Stimulated activated naive B cell treated with anti-CD40 and anti-IgM and Interleukin-4, amounts not matched to agents 10 μg/mL and 1 μg/mL and 100 μg/mL, for 72 hours (primary cell): ENCODE measurements at regions not wholly inside any gene's neighbourhood (a gene's known extent, or its start where the extent isn't known, plus 50 kb on each side); places are given as distances from the start of the nearest gene placed in this dataset.

ENCODE experiments used
- ATAC-seq, 2 donors: fragments of 150-1000 bp; cut with Tn5 transposase; replicated peaks; 2 replicates each; pipeline ENCODE4 v1.10.0; 2021; ENCODE audit warnings: moderate library complexity in 1 of 2
- DNase-seq: peaks from one replicate; pipeline ENCODE4 v3.0.0; 2021
- H3K27ac Mint-ChIP-seq: one replicate; pipeline ENCODE4 v1.8.0; 2022; ENCODE audit warnings: mild to moderate bottlenecking, mixed read lengths
- H3K27me3 Mint-ChIP-seq, 2 donors: one replicate each; pipeline ENCODE4 v1.8.0; 2022; ENCODE audit warnings: mixed read lengths in 2 of 2
- H3K36me3 Mint-ChIP-seq, 2 donors: one replicate each; pipeline ENCODE4 v1.8.0; 2022; ENCODE audit warnings: mixed read lengths in 2 of 2, mild to moderate bottlenecking in 1 of 2
- H3K4me1 Mint-ChIP-seq, 2 donors: one replicate each; pipeline ENCODE4 v1.8.0; 2022; ENCODE audit warnings: mixed read lengths in 2 of 2, mild to moderate bottlenecking in 1 of 2
- H3K4me3 Mint-ChIP-seq, 2 donors: one replicate each; pipeline ENCODE4 v1.8.0; 2022; ENCODE audit warnings: mild to moderate bottlenecking in 2 of 2, mixed read lengths in 2 of 2, moderate library complexity in 1 of 2
- H3K9me3 Mint-ChIP-seq, 2 donors: one replicate each; pipeline ENCODE4 v1.8.0; 2022; ENCODE audit warnings: mixed read lengths in 2 of 2, mild to moderate bottlenecking in 1 of 2

DNA sequence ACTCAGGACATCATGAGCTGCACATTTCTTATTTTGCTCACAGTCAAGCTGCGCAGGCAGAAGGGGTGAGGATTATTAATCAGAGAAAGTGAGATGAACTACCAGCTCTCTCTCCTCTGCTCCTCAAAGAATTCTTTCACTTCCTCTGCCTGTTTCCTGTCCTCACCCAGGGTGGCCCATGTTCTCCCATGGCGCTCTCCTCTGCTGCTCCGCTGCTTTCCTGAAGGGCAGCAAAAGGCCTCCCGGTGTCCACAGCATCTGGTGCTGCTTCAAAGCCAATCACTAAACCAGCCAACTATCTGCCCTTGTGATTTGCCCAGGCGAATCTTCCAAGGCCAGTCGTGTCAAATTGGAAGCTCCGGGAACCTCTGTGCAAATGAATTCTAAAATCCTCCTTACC lies 324.2 kb downstream of the TPBG start:
- ATAC-seq, result no peak
- no peak overlapping the region for H3K4me3 Mint-ChIP-seq
- no peaks in the 10 kb centered on the region for H3K36me3 Mint-ChIP-seq

DNA sequence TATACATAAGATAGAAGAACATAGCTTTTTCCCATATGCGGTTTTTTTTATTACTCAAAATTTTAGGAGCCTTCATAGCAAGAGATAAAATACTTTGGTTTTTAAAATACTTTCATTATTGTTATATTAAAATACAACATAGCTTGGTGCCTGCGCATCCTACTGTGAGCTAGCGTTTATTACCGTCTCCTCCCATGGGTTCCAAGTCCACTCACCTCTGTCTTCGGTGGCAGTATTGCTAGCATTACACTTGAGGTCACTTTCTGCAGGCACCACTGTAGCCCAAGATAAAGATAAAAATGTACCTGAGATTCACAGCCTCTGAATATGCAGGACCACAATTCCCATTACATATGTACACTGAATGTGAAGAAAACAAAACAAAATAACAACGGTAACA lies 326.7 kb downstream of the TPBG start:
- DNase-seq (no peak), ATAC-seq (no peak)
- Mint-ChIP-seq H3K4me3 (no peak overlapping the region), H3K36me3 (no peaks in the 10 kb centered on the region), H3K9me3 (peaks cover 0 to 4% of the 10 kb centered on the region in 2 donors), H3K27me3 (no peaks in the 10 kb centered on the region), H3K27ac (no peak overlapping the region), H3K4me1 (no peaks in the 10 kb centered on the region)

More for the DNA sequence above, 324.2 kb downstream of the TPBG start:
- DNase-seq, result no peak
- H3K9me3 Mint-ChIP-seq, result peaks cover 0 to 4% of the 10 kb centered on the region in 2 donors
- H3K27me3 Mint-ChIP-seq, result no peaks in the 10 kb centered on the region
- H3K4me1 Mint-ChIP-seq, result no peaks in the 10 kb centered on the region
- H3K27ac Mint-ChIP-seq, result no peak overlapping the region

DNA sequence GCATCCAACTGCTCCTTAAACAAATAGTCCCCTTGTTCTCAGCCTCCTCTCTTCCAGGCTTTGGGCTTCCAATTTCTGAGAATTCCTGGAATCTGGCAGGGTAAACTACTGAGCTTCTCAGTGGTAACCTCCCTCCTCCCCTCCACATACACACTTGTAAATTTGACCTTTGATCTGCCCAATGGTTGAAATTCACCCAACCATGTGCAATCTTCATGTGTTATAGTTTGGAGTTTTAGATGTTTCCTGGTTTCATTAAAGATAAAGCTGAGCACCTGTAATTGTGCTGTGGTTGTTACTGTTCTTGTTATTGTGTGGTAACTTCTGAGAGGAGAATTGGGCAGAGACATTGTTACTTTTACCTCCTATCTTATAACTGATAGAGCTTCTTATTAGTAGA lies 328.4 kb downstream of the TPBG start:
- no peaks in the 10 kb centered on the region for H3K36me3 Mint-ChIP-seq
- no peak overlapping the region for H3K27ac Mint-ChIP-seq
- H3K9me3 Mint-ChIP-seq, result peaks cover 0 to 1% of the 10 kb centered on the region in 2 donors
- H3K4me3 Mint-ChIP-seq, result no peak overlapping the region
- H3K4me1 Mint-ChIP-seq, result no peaks in the 10 kb centered on the region
- ATAC-seq (no peak), DNase-seq (no peak)
- no peaks in the 10 kb centered on the region for H3K27me3 Mint-ChIP-seq

DNA sequence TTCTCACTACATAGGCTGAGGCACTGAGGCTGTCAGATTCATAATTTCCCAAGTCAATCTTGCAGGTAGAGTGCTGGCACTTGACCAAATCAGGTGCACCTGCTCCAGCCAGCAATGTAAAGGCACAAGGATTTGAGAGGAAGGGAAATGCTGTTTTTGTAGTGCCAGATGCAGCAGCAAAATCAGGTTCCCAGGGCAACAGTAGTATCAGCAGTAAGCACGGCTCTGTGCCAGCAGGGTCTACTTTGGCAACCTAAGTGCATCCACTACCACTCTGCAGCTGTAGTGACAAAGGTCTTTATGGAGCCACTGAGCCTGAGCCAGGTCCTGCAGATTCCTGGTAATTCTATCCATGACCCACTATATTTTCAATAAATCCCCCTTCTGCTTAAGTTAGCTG lies 329.5 kb downstream of the TPBG start:
- no peak overlapping the region for H3K4me3 Mint-ChIP-seq
- H3K36me3 Mint-ChIP-seq, result no peaks in the 10 kb centered on the region
- DNase-seq (no peak), ATAC-seq (no peak)
- no peak overlapping the region for H3K27ac Mint-ChIP-seq
- peaks cover 0 to 1% of the 10 kb centered on the region in 2 donors for H3K9me3 Mint-ChIP-seq
- H3K4me1 Mint-ChIP-seq, result no peaks in the 10 kb centered on the region
- H3K27me3 Mint-ChIP-seq, result no peaks in the 10 kb centered on the region

DNA sequence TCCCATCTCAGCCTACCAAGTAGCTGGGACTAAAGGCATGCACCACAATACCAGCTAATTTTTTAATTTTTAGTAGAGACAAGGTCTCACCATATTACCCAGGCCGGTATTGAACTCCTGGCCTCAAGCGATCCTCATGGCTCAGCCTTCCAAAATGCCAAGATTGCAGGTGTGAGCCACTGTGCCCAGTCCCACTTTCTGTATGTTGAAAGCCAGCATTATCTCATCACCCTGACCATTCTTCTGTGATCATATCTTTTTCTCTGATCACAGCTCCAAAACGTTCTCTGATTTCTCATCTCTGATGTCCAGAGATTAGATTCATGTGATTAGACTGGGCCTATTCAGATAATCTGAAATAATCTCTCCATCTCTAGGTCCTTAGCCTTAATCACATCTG lies 337.7 kb downstream of the TPBG start:
- ATAC-seq (no peak), DNase-seq (no peak)
- H3K4me1 Mint-ChIP-seq, result no peaks in the 10 kb centered on the region
- no peak overlapping the region for H3K27ac Mint-ChIP-seq
- no peak overlapping the region for H3K4me3 Mint-ChIP-seq
- H3K36me3 Mint-ChIP-seq, result no peaks in the 10 kb centered on the region
- no peaks in the 10 kb centered on the region for H3K27me3 Mint-ChIP-seq
- H3K9me3 Mint-ChIP-seq, result peaks cover 4 to 6% of the 10 kb centered on the region in 2 donors

DNA sequence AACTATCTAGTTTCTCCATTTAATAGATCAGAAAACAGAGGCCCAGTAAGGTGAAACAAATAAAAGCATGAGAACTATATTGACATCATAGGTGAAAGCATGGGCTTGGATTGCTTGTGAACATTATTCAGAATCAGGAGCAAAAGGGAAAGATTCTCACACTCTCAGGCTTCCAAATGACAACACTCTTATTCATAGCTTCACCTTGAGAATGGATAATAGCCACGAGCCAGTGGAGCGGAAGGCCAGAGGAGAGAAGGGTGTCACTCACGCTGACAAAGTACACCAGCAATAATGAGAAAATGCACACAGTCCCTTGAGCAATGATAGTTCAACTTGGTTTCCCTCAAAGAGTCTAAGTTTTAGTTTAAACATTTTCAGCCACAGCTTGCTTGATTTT lies 339.0 kb downstream of the TPBG start:
- no peaks in the 10 kb centered on the region for H3K27me3 Mint-ChIP-seq
- no peaks in the 10 kb centered on the region for H3K4me1 Mint-ChIP-seq
- H3K4me3 Mint-ChIP-seq, result no peak overlapping the region
- no peak for DNase-seq
- no peak for ATAC-seq
- H3K36me3 Mint-ChIP-seq, result no peaks in the 10 kb centered on the region
- peaks cover 4 to 8% of the 10 kb centered on the region in 2 donors for H3K9me3 Mint-ChIP-seq
- H3K27ac Mint-ChIP-seq, result no peak overlapping the region

DNA sequence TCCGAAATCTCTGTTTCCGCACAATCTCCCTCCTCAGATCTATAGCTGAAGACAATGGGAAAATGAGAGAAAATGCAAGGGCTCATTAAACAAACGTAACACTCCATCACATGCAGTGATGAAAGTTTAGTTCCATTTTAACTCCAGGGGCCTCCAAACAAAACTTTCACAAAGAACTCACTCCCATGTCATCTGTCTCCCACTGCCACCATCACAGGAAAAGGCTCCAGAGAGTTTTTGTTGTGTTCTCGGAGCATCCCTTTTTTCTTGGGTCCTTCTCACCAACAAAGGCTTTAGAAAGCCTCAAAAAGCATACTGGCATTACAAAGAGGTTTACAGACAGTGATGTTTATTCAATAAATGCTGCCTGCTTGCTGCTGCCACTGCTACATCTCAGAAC lies 339.6 kb downstream of the TPBG start:
- DNase-seq (no peak), ATAC-seq (no peak)
- H3K9me3 Mint-ChIP-seq, result peaks cover 7 to 8% of the 10 kb centered on the region in 2 donors
- H3K36me3 Mint-ChIP-seq, result no peaks in the 10 kb centered on the region
- H3K4me1 Mint-ChIP-seq, result no peaks in the 10 kb centered on the region
- no peak overlapping the region for H3K4me3 Mint-ChIP-seq
- no peaks in the 10 kb centered on the region for H3K27me3 Mint-ChIP-seq
- no peak overlapping the region for H3K27ac Mint-ChIP-seq

DNA sequence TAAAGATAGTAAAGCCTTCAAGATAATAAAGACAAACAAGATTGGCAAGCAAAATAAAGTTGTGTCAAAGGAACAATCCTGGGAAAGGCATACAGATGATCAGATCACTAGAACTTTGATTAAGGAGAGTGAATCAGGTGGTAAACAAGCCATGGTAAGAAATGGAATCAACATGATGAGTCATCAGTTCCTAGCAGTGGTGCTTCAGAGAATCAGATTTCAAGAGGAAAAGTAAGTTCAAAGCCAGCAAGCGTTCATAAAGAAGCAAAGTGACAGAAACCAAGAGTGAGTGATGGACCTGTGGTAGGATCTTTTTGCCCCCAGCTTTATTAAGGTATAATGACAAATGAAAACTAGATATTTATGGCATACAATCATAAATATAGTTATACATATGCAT lies 340.4 kb downstream of the TPBG start:
- no peak overlapping the region for H3K4me3 Mint-ChIP-seq
- DNase-seq (no peak), ATAC-seq (no peak)
- H3K27ac Mint-ChIP-seq, result no peak overlapping the region
- no peaks in the 10 kb centered on the region for H3K27me3 Mint-ChIP-seq
- H3K4me1 Mint-ChIP-seq, result no peaks in the 10 kb centered on the region
- H3K9me3 Mint-ChIP-seq, result peaks cover 7 to 8% of the 10 kb centered on the region in 2 donors
- no peaks in the 10 kb centered on the region for H3K36me3 Mint-ChIP-seq

DNA sequence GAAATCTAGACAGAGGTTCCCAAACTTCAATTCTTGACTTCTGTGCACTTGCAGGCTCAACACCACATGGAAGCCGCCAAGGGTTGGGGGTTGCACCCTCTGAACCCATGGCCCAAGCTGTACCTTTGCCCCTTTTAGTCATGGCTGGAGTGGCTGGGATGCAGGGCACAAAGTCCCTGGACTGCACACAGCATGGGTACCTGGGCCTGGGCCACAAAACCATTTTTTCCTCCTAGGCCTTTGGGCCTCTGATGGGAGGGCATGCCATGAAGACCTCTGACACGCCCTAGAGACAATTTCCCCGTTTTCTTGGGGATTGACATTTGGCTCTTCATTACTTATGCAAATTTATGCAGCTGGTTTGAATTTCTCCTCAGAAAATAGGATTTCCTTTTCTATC lies 342.0 kb downstream of the TPBG start:
- DNase-seq, result no peak

DNA sequence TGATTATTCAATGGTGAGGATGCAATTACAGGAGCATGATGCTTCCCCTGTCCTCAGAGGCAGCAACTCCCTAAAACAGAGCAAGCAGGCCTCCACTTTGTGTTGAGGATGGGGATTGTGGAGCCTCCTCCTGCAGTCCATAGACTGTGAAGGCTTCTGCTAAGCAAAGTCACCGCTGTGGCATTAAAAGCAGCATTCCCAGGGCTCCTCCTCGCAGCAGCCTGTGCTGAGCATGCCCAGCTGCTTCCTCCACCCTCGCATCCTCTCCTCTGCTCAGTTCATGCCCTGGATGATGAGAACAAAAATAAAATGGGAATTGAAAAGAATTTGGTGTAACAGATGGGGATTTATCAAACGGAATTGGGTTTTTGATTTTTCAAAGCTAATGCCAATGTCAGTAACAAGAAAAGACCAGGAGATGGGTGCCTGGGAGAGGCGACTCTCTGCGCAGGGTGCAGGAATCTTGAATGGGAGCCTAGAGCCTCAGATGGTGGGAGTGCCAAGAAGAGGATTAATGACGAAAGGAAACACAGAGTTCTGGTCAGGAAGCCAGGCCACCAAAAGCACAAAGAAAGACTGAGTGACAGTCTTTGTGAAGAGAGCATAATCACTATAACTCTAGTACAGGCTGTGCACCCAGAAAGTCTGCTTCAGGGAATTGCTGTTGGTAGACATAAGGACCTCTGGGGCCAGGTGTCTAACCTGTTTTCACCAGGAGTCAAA lies 347.6 kb downstream of the TPBG start:
- Mint-ChIP-seq H3K27ac (peak overlapping the region; percentile 59), H3K9me3 (peaks cover 2 to 9% of the 10 kb centered on the region in 2 donors), H3K4me1 (no peaks in the 10 kb centered on the region), H3K36me3 (no peaks in the 10 kb centered on the region), H3K27me3 (no peaks in the 10 kb centered on the region), H3K4me3 (no peak overlapping the region)
- ATAC-seq (no peak), DNase-seq (no peak)

More for the DNA sequence above, 342.0 kb downstream of the TPBG start:
- Mint-ChIP-seq H3K27ac (no peak overlapping the region), H3K9me3 (peaks cover 8 to 9% of the 10 kb centered on the region in 2 donors), H3K27me3 (no peaks in the 10 kb centered on the region), H3K36me3 (no peaks in the 10 kb centered on the region), H3K4me3 (no peak overlapping the region), H3K4me1 (no peaks in the 10 kb centered on the region)
- no peak for ATAC-seq

DNA sequence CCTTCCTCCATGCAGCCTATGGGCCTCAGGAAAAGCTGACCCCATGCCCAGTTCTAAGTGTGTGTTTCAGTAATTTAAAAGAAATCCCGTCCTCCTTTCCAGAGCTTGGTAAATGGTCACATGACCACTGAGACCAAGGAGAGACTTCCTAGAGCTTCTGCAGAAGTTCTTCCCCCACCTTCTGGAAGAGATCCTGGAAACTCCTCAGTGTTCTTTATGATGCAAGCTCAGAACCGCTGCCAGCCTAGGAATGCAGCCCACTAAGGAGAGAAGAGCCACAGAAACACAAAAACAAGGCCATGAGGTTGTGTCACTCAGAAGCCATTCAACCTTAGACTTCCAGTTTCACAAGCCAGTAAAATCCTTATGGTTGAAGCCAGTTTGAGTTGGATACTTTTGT lies 348.4 kb downstream of the TPBG start:
- Mint-ChIP-seq H3K4me3 (no peak overlapping the region), H3K4me1 (no peaks in the 10 kb centered on the region), H3K27me3 (no peaks in the 10 kb centered on the region), H3K9me3 (peaks cover 0 to 9% of the 10 kb centered on the region in 2 donors), H3K27ac (no peak overlapping the region), H3K36me3 (no peaks in the 10 kb centered on the region)
- DNase-seq, result no peak
- no peak for ATAC-seq

DNA sequence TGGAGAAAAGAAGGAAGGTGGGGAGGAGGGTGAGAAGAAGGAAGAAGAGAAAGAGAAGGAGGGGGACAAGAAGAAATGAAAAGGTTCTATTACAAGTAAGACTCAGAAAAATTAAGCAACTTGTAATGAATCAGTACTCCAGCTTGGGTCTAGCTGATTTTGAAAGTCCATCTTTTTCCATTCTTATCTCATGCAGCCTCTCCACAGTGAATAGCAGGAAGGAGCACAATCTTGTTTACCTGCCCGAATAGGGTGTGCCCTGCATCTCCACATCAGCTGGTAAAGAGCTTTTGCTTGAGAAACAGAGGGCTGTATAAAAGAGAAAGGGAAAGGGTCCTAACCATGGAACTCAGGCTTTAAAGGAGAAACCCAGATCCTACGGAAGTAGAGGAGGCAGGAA lies 348.8 kb downstream of the TPBG start:
- H3K27me3 Mint-ChIP-seq, result no peaks in the 10 kb centered on the region
- ATAC-seq (no peak), DNase-seq (no peak)
- H3K4me1 Mint-ChIP-seq, result no peaks in the 10 kb centered on the region
- H3K36me3 Mint-ChIP-seq, result no peaks in the 10 kb centered on the region
- peaks cover 0 to 9% of the 10 kb centered on the region in 2 donors for H3K9me3 Mint-ChIP-seq
- H3K4me3 Mint-ChIP-seq, result no peak overlapping the region
- no peak overlapping the region for H3K27ac Mint-ChIP-seq

DNA sequence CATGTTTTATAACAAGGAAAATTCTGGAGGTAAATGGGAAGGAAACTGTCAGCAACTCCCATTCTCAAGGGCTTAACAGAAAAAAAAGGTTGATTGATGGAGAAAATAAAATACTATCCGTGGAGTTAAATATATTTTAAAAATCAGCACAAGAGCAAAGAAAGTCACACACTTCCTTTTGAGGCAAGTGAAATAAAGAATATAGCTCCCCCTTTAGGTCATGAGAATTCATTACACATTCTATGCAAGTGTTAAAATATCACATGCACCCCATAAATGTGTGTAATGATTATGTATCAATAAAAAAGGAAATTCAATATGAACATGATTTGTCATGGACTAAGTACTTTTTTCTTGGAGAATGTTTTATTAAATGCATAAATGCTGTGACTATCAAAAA lies 349.2 kb downstream of the TPBG start:
- DNase-seq, result no peak

DNA sequence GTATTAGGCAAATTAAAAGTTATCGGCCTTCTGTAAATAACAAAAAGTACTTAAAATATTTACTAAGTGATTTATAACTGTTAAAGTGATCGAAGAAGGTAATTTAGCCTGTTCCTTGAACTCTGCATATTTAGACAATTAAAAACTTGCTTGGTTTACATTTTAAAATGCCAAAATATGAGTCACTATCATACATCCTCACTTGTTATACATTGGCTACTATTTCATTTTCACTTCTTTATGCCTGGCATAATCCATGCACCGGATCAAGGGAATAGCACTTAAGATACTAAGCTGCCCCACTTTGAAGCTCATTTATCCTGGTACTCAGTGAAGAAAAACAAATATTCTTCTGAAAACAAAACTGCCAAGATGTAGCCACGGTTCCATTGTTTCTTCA lies 344.6 kb downstream of the UBE3D start:
- Mint-ChIP-seq H3K36me3 (no peaks in the 10 kb centered on the region), H3K27me3 (no peaks in the 10 kb centered on the region), H3K9me3 (peaks cover 11 to 12% of the 10 kb centered on the region in 2 donors)

More for the DNA sequence above, 349.2 kb downstream of the TPBG start:
- Mint-ChIP-seq H3K27me3 (no peaks in the 10 kb centered on the region), H3K4me3 (no peak overlapping the region), H3K27ac (no peak overlapping the region), H3K4me1 (no peaks in the 10 kb centered on the region), H3K9me3 (peaks cover 0 to 6% of the 10 kb centered on the region in 2 donors), H3K36me3 (no peaks in the 10 kb centered on the region)
- ATAC-seq, result no peak

DNA sequence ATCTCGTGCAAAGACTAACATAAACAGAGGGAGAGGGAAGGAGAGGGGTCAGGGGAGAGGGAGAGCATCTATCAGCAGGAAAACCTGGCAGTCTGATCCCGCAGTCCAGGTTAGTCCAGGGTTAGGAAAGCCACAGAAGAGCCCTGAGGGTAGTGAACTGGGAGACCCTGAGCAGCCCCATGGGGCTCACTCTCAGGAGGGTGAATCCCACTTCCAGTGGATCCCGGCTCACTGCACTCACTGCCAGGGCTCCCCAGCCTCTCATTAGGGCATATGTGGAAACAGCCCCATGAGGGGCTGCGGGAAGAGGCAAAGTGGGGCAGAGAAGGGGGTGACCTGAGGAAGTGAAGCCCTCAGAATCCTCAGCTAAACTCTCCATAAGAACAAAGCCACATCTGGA lies 329.9 kb downstream of the UBE3D start:
- Mint-ChIP-seq H3K9me3 (no peaks in the 10 kb centered on the region), H3K4me1 (no peaks in the 10 kb centered on the region), H3K36me3 (no peaks in the 10 kb centered on the region), H3K27me3 (peaks cover 0 to 5% of the 10 kb centered on the region in 2 donors), H3K27ac (no peak overlapping the region), H3K4me3 (no peak overlapping the region)
- no peak for ATAC-seq
- DNase-seq, result no peak

More for the DNA sequence above, 344.6 kb downstream of the UBE3D start:
- Mint-ChIP-seq H3K27ac (no peak overlapping the region), H3K4me3 (no peak overlapping the region), H3K4me1 (no peaks in the 10 kb centered on the region)
- ATAC-seq, result no peak
- DNase-seq, result no peak
